Peyer's patch (tissue), 4 donors: ENCODE measurements at regions not wholly inside any gene's neighbourhood (a gene's known extent, or its start where the extent isn't known, plus 50 kb on each side); places are given as distances from the start of the nearest gene placed in this dataset.

ENCODE experiments used
- CTCF ChIP-seq, 6 experiments: fragments of 450-650 bp in 4 of 6; fragments of 200-600 bp in 2 of 6; sonication (generic) in 1 of 6; IDR thresholded peaks; one replicate each; pipeline ENCODE4 v1.5.1; 2017 to 2019; ENCODE audit warnings: antibody characterized with exemption in 6 of 6, mild to moderate bottlenecking in 3 of 6, moderate library complexity in 1 of 6
- POLR2A ChIP-seq, 2 donors: fragments of 450-650 bp; IDR thresholded peaks; one replicate each; pipeline ENCODE4 v1.5.1; 2017; ENCODE audit warnings: antibody characterized with exemption in 2 of 2, mild to moderate bottlenecking in 2 of 2, moderate library complexity in 2 of 2

GRCh38 chr16:51538707-51539498 is 387.8 kb upstream of the SALL1 start:
- no peak for TF ChIP-seq CTCF (IDR thresholded peaks at IDR 0.05)
- no peak for TF ChIP-seq POLR2A (IDR thresholded peaks at IDR 0.05)
